ENCODE measurements at regions not wholly inside any gene's neighbourhood (a gene's known extent, or its start where the extent isn't known, plus 50 kb on each side); places are given as distances from the start of the nearest gene placed in this dataset.
"Not testable (repeated sequence)": the region's sequence is repeated elsewhere in the genome, so short reads cannot be mapped to it uniquely, and the experiment has no call there.

DNA sequence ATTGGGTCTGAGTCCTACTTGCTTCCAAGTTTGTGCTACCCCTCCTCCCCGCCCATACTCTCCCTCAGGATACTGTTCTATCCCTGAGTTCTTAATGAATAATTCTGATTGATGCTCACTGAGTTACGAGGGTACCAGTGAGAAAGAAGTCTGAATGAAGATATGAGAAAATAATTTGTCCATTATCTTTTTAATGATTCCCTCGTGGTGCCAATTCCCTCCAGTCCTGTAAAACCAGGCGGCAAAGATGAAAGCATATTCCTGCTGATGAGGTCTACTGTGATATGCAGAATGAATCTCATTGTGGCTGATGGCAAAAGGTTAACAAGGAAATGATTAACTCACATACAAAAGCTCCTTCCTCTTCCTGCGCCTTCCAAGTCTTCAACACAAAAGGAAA lies 650.2 kb upstream of the SLC39A10 start:
- DNase-seq: no peak

DNA sequence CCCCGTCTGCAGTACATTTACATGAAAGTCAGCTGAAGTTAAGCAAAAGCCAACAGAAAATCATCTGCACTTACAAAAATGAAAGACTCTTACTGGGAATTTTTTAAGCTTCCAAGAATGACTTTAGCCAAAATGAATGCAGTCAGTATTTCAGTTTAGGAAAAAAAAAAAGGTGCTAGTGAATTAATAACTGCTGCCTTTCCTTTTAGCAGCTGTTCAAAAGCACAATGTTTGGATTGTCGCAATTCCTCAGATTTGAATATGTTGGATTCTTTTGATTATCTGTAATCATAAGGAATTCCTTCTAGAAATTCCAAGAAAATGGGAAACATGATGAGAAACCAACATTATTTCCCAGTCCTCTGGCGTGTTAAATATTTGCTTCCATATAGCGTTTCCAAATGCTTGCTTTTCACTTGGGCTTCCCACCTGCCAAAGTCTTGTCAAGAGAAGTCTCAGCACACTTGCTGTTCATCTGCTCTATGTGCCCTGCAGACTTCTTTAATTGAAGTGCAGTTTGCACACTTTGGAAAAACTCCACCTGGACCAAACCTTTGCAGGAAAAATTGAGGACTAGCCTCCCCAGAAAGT lies 653.0 kb upstream of the SLC39A10 start:
- DNase-seq: no peak

DNA sequence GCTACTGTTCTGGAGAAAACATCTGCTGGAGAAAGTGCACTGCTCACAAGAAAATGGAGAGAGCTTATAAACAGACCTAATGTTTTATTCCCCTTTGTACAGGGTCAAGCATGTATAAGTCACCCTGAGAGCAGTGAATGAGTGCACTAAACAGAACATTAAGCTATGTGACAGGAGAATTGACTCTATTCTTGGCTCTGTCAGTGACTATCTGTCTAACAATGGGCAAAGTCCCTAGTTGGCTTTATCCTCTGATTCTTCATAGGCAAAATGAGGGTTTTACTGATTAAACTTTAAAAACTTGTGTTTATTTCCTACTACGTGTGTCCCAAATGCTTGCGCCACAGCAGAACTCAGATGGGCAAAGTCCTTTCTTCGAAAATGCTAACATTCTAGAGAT lies 655.1 kb upstream of the SLC39A10 start:
- DNase-seq: no peak

DNA sequence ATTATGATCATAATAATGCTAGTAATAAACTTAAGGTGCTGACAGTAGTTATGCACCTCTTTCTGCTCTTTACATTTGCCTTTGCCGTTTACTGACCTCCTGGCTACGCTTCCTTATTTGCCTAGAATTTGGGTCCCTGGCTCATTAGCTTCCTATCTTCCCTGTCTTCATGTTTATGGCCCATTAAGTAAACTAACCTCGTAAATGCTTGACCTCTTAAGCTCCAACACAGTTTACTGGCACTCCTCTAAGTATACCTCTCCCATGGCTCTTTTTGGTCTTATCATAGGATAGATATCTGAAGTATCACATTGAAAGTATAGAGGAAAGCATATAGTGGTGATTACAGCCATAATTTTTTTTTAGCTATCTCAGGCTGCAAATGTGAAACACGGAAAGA lies 657.3 kb upstream of the SLC39A10 start:
- no peak for DNase-seq

DNA sequence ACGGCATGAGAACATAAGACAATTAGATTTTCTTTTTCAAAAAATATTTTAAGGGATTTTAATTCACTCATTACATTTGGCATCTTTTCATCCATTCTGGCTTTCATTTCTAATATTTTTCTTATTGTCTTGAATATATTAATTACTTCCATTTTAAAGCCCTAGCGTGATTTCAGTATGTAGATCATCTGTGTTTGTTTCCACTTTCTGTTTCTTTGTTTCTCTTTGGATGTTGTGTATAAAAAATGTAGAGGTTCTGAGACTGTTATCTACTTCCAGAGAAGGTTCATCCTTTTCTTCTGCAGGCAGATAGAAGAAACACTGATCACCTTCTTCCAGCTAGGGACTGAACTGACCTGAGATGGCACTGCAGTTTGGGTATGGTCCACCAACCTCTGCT lies 664.4 kb upstream of the SLC39A10 start:
- DNase-seq: no peak

DNA sequence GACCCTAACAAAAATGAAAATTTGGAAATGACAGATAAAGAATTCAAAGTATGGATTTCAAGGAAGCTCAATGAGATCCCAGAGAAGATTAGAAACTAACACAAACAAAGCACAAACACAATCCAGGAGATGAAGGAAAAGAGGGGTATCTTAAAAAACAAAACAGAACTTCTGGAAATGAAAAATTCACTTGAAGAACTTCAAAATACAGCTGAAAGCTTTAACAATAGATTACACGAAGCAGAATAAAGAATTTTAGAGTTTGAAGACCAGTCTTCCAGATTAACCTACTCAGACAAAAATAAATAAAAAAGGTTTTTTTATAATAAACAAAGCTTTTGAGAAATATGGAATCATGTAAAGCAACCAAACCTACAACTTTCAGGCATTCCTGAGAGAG lies 671.8 kb upstream of the SLC39A10 start:
- no peak for DNase-seq

DNA sequence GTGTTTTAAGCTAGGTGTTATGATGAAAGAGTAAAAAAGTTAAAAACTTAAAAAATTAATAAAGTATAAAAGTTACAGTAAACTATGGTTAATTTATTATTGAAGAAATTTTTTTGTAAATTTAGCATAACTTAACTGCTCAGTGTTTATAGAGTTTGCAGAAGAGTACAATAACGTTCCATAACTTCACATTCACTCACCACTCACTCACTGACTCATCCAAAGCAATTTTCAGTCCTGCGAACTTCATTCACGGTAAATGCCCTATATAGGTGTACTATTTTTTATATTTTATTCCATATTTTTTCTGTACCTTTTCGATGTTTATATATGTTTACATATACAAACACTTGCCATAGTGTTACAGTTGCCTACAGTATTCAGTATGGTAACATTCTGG lies 694.8 kb upstream of the SLC39A10 start:
- no peak for DNase-seq

DNA sequence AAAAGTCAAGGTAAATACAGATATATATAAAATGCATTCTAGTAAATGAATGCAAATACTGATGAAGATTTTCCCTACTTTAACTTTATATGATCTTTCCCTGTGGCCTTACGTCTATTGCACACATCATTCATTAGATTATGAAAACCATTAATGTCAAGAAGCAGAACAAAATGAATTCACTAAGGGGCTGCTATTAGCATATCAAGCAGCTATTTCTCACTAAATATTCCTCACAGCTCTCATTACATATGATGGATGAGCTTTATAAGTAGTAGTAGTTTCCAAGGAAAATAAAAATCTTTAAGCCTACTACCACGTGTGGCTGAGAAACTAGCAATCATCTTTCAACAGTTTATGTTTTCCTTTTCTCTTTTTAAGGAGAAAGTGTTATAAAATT lies 702.8 kb upstream of the SLC39A10 start:
- no peak for DNase-seq

DNA sequence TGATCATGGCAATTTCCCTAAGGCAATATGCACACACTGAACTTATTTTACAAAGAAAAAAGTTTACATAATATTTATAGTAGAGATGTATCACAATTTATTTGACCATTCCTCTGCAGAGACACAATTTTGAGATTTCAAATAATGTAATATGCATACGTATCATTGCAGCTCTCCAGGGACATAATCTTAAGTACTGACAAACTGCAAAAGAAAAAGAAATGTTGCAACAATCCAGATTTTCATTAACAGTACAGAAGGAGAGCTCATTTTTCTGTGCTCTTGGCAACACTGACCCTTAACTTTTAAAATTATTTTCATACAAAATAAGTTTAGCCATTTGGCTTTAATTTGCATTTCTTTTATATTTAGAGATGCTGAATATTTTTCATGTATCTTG lies 710.2 kb upstream of the SLC39A10 start:
- DNase-seq: no peak

DNA sequence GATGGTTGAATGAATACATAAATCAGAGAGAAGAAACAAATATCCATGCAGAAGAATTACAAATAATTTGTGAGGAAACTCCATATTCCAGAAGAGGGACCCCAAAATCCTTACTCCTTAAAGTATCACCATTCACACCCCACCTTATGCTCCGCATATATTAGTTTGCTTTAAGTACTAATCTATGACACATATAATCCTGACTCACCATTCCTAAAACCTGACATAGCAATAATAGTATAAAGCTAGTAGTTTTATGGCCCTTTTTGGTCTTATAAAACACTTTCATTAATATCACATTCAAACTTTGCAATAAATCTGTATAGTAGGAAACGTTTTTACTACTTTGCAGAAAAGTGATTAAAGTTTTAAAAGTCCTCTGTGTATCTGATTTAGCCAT lies 719.0 kb upstream of the SLC39A10 start:
- DNase-seq: no peak

DNA sequence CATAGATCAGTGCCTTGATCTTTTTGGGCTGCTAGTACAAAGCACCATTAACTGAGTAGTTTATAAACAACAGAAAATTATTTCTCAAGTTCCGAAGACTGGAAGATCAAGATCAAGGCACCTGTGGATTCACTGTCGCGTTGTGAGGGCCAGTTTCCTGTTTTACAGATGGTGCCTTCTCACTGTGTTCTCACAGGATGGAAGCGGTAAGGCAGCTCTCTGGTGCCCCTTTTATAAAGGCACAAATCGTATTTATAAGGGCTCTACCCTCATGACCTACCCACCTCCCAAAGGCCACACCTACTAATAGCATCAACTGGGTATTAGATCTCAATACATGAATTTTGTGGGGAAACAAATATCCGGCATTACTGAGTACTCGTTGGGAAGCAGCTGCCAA lies 729.5 kb upstream of the SLC39A10 start:
- no peak for DNase-seq

DNA sequence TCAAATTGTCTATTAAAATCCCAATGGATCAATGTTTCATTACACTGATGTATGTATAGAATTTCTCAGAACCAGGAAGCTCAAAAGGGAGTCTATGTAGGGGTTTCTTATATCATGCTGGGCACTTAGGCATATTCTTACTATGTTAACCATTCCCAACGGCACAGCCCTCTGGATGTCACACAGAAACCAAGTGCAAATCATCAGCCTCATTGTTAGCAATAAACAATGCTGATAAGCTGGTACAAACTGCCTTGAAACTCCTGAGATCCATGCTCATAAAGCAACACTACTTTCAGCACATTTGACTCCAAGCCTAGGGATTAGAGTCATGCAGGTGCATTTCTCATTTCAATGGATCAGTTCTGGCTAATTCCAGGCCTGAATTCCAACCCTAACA lies 730.2 kb upstream of the SLC39A10 start:
- DNase-seq: no peak

DNA sequence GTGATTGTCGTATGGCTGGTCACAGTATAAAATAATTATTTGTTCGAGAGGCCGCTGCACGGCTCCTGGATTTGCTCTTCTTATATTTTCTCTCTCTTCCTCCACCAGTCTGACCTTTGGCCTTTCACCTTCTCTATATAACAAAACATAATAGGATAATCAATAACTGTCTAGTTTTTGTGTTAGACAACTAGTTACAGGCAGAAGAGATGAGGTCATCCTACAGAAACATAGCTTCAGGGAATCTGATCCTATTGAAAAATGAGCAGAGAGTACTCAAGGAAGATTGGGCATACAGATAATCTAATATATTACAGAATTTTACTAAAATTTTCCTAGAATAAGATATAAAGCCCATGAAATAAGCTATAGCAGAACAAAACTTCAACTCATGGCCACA lies 731.3 kb upstream of the SLC39A10 start:
- DNase-seq: no peak

DNA sequence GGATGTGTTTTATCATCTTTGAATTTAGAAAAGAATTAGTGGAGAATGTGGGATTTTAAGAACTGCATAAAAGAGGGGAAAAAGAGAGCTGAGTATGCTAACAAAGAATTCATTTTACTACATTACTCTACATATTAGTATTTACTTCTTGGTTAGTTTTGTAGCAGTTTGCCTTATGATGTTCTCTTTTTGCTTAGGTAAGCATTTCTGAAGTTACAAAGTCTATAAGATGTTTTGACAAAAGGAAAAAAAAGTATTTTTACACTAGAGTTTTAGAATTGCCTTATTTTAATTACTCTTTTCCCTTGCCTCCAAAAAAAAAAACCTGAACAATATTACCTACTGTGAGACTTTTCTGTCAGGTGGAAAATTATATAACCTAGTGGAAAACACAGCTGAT lies 739.5 kb upstream of the SLC39A10 start:
- DNase-seq: no peak

DNA sequence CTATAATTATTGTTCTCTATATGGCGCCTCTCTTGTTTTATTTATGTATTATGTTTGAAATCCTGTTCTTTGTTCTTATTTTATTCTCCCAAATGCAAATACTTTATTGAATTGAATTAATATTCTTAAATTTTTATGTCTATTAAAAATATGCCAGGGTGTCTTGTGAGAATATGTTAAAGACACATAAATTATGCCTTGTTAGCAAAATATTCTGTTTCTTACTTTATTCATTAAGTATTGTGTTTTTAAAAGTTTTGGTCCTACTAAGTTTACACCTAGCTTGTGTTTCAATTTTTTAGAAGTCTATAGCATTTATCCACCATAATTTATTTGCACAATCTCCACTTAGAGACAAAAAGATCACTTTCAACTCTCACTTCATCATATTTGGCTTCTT lies 741.5 kb upstream of the SLC39A10 start:
- no peak for DNase-seq

DNA sequence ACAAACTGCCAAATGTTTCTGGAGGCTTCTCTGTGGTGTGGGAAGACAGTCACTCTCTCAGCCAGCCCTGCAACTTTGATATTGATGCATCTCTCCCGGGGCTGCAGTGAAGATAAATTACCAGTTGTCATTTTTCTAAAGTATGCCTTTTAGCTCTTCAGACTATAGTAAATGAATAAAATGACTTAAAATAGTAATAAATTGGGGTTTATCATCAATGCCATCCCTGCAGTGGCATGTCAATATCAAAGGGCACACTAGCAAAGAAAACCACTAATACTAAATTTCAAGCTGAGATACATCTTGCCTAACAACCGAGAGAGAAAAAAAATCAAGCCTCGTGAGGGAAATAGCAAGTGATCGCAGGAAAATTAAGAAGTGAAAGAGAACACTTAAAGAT lies 749.5 kb upstream of the SLC39A10 start:
- no peak for DNase-seq

DNA sequence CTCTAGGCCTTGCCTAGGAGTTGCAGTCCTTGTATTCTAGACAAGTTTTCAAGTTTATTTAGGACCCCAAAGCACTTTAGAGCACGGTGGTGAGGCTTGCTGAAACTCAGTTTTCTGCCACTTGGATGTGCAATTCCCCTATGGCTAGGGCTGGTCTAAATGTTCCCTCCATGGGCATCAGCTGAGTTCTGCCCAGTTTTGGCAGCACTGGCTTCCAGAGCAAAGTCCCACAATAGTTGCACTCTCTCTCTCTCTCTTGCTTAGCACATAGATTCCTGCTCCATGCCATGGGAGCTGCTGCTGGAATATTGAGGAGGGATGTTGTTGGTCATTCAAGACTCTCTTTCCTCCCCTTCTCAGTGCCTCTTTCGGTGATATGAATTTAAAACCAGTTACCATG lies 760.2 kb upstream of the SLC39A10 start:
- DNase-seq: no peak

DNA sequence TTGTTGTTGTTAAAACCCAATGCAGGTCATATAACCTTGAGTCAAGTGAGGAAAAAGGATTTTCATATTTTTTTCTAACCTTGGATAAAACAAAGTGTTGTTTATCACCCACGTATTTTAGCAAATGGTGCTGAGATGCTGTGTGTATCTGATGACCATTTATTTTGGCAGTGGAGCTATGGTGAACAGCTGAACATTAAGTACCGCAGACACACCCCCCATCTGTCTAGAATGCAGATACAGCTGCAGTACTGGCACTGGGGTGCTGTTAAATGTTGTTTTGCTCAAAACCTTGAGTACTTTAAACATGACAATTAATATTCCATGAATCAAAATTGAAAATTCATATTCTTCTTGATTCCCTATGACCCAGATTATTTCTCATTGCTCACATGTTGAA lies 773.3 kb upstream of the SLC39A10 start:
- DNase-seq: no peak

DNA sequence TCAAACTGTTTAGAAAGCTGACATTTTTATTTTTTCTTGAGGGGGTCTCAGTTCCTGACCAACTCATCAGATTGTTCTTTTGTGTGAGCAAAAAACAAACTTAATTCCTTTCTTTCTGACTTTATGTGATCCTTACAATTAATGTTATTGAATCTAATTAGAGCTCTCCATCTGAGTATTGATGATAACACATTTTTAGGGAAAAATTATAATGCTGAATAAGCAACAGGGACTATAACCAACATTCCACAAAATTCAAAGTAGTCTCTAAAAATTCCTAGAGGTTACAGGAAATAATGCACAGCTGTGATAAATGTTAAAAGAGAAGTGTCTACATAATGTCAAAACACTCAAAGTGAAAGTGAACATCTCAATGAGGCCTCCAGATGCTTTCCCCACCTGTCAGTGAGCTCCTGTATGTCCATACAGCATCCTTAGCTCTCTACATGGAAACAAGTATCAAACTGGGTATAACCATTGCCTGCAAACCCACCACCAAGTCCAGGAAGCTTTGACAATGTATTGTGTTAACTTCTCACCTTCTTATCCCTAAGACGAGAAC lies 786.0 kb upstream of the SLC39A10 start:
- DNase-seq: no peak

DNA sequence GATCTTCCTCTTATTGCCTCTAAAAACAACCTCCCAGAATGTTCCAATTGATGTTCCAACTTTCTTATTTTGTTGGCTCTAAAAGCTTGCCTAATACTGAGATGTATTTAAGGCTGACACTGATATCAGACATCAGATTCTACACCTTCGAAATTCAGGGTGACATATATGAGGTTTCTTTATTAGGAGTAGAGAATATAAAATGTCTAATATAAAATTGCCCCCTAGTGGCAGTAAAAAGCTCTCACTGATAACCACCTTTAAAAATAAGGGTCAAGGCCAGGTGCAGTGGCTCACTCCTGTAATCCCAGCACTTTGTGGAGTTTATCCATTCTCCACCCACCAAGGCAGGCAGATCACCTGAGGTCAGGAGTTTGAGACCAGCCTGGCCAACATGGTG lies 789.7 kb upstream of the SLC39A10 start:
- DNase-seq: no peak

DNA sequence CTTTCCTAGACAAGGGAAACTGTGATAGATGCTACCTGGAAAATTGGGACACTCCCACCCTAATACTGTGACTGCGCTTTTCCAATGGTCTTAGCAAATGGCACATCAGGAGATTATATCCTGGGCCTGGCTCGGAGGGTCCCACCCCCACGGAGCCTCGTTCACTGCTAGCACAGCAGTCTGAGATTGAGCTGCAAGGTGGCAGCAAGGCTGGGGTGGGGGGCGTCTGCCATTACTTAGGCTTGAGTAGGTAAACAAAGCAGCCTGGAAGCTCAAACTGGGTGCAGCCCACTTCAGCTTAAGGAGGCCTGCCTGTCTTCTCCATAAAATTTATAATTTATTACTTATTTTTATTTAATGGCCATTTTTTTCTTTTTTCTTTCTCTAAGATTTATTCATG lies 802.1 kb upstream of the SLC39A10 start:
- no peak for DNase-seq

DNA sequence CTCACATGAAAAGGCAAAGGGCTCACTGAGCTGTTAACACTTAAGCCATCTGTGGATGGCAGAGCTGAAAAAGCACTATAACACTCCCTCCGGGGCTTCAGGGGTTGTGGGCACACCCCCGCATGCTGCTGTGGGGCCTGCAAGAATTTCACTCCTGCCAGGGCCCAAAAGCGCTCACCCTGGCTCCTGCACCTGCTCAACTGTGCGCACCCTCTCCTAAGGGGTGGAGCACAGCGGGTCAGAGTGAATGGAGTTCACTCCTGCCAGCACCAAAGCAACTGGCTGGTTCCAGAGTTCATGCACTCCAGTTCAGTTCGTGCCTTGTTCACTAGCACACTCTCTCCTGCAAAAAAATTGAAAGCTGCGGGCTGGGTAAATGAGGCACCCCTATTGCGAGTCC lies 814.2 kb upstream of the SLC39A10 start:
- no peak for DNase-seq

DNA sequence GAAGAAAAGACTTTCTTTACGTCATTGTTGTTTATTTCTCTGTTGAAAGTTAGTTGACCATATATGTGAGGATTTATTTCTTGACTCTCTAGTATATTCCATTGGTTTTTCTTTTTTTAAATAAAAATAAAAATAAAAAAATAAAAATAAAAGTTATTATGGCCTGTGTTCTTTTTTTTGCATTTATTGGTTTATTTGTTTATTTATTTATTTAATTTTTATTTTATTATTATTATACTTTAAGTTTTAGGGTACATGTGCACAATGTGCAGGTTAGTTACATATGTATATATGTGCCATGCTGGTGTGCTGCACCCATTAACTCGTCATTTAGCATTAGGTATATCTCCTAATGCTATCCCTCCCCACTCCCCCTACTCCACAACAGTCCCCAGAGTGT lies 822.7 kb upstream of the SLC39A10 start:
- not testable (repeated sequence) for DNase-seq

DNA sequence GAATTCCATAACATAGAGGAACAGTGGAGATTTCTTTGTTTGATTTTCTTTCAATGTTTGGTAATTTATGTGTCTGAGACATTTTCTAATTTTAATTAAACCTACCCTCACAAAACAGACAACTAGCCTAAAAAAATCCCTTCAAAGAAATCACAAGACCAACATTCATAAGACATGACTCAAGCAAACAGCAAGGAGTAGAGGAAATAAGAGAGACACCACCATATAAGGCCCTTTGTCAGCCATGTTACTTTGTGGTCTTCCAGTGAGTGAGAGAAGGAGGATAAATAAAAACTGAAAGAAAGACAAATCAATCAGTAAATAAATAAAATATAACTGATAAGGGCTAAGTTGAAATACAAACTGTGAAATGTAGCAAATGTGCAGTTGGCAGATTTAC lies 830.8 kb upstream of the SLC39A10 start:
- no peak for DNase-seq

Data from nucleus accumbens (tissue), 56 donors.